Hepatocyte (in vitro differentiated cells): ENCODE measurements at regions not wholly inside any gene's neighbourhood (a gene's known extent, or its start where the extent isn't known, plus 50 kb on each side); places are given as distances from the start of the nearest gene placed in this dataset.
"Not testable (repeated sequence)": the region's sequence is repeated elsewhere in the genome, so short reads cannot be mapped to it uniquely, and the experiment has no call there.

Experiments
- CTCF ChIP-seq: fragments of 200-600 bp; sonication (generic); IDR thresholded peaks from 2 replicates; pipeline ENCODE4 v1.5.1; 2016; ENCODE audit warnings: antibody characterized with exemption, mild to moderate bottlenecking; ENCODE audit not compliant: poor library complexity
- EZH2 ChIP-seq: fragments of 200-600 bp; sonication (generic); IDR thresholded peaks from 2 replicates; pipeline ENCODE4 v1.6.1; 2016; ENCODE audit warnings: antibody characterized with exemption, mild to moderate bottlenecking, borderline replicate concordance
- EZH2phosphoT487 ChIP-seq: fragments of 200-600 bp; sonication (generic); IDR thresholded peaks from one replicate; pipeline ENCODE4 v1.6.1; 2018; ENCODE audit warnings: antibody characterized with exemption, mild to moderate bottlenecking, low read depth, moderate library complexity; ENCODE audit not compliant: unreplicated experiment, severe bottlenecking

- not testable (repeated sequence) for TF ChIP-seq CTCF, EZH2phosphoT487, EZH2
Measured at GRCh38 chrX:87033115-87033514, 484.5 kb upstream of the KLHL4 start.
